ENCODE measurements at regions not wholly inside any gene's neighbourhood (a gene's known extent, or its start where the extent isn't known, plus 50 kb on each side); places are given as distances from the start of the nearest gene placed in this dataset.

GRCh38 chr14:86013641-86014040 is 483.7 kb downstream of the FLRT2 start:
- Mint-ChIP-seq H3K27ac (no peak overlapping the region), H3K36me3 (no peaks in the 10 kb centered on the region), H3K9me3 (peaks cover 1% of the 10 kb centered on the region), H3K4me1 (no peaks in the 10 kb centered on the region), H3K4me3 (no peak overlapping the region), H3K27me3 (no peaks in the 10 kb centered on the region)
- POLR2A ChIA-PET, result no interaction called here
- ATAC-seq (ENCODE audit: low read depth) (no peak), DNase-seq (no peak)

DNA sequence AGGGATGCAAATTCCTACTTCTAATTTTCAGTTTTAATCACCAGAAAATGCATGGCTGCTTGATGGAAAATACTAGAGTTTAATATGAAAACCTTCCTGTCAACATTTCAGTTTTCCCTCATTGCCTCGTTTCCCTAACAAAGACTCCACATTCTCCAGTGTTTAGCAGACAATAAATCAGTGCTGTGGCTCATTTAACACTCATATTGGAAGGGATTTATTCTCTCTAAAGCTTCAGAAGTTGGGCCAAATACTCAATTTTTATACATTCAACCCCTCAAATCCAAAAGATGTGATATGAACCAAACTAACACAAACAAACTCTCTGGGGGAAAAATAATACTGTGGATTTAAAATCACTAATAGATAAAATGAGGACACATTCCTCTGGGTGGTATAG is 482.5 kb downstream of the FLRT2 start:
- Mint-ChIP-seq H3K27ac (no peak overlapping the region), H3K36me3 (no peaks in the 10 kb centered on the region), H3K4me1 (no peaks in the 10 kb centered on the region), H3K9me3 (peaks cover 1% of the 10 kb centered on the region), H3K27me3 (no peaks in the 10 kb centered on the region), H3K4me3 (no peak overlapping the region)
- DNase-seq (no peak), ATAC-seq (ENCODE audit: low read depth) (no peak)
- POLR2A ChIA-PET, result no interaction called here

- no peak for DNase-seq
- no peak for ATAC-seq (ENCODE audit: low read depth)
- Mint-ChIP-seq H3K27me3 (no peaks in the 10 kb centered on the region), H3K4me1 (no peaks in the 10 kb centered on the region), H3K27ac (no peak overlapping the region), H3K4me3 (no peak overlapping the region), H3K36me3 (no peaks in the 10 kb centered on the region), H3K9me3 (no peaks in the 10 kb centered on the region)
- POLR2A ChIA-PET, result no interaction called here
These were observed 474.1 kb downstream of the FLRT2 start for GRCh38 chr14:86003998-86004397.

DNA sequence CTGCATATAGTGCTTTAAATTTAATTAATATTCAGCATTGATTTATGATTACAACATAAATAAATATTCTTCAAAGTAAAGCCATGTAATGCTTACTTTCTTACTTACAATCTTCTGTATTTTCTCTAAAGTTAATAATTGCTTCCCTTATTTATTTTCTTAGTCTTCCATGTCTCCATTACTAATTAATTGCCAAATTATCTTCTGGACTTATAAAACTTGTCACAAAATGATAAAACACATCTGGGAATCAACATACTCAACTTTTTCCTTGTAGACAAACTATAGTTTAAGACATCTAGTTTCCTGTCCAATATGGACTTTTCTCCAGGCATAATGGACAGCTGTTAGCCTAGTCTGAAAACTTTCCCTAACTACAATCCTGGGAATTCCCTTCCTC is 466.6 kb downstream of the FLRT2 start:
- no peak overlapping the region for H3K27ac Mint-ChIP-seq

GRCh38 chr14:85991156-85991555 is 461.2 kb downstream of the FLRT2 start:
- POLR2A ChIA-PET, result no interaction called here
- peaks cover 2% of the 10 kb centered on the region for H3K36me3 Mint-ChIP-seq
- peaks cover 2% of the 10 kb centered on the region for H3K9me3 Mint-ChIP-seq

More for the DNA sequence above, 466.6 kb downstream of the FLRT2 start:
- H3K27me3 Mint-ChIP-seq, result no peaks in the 10 kb centered on the region
- no peaks in the 10 kb centered on the region for H3K9me3 Mint-ChIP-seq
- DNase-seq (no peak), ATAC-seq (ENCODE audit: low read depth) (no peak)
- peaks cover 2% of the 10 kb centered on the region for H3K36me3 Mint-ChIP-seq
- no peaks in the 10 kb centered on the region for H3K4me1 Mint-ChIP-seq
- POLR2A ChIA-PET, result no interaction called here
- H3K4me3 Mint-ChIP-seq, result no peak overlapping the region

DNA sequence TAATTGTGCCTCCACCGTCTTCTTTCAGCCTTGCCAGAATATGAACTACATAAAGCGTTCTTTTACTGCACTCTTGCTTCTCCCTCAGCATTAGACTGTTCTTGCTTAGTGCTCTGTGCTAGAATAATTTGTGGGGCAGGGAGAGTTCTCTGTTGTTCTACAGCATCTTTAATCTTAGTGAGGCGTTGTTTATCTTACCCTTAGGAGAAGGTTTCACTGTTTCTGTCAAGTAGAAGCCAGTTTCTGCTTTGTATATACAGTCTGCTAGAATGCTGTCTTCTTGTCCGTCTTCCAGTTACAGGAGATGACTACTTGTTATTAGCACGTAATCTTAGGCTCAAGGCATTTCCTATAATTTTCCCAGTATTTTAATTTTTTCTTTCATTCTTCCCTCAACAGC is 458.0 kb downstream of the FLRT2 start:
- Mint-ChIP-seq H3K4me3 (no peak overlapping the region), H3K9me3 (peaks cover 2% of the 10 kb centered on the region), H3K4me1 (no peaks in the 10 kb centered on the region), H3K27me3 (no peaks in the 10 kb centered on the region), H3K27ac (no peak overlapping the region), H3K36me3 (peaks cover 8% of the 10 kb centered on the region)
- ATAC-seq (ENCODE audit: low read depth) (no peak), DNase-seq (no peak)
- POLR2A ChIA-PET, result no interaction called here

More at GRCh38 chr14:85991156-85991555, 461.2 kb downstream of the FLRT2 start:
- DNase-seq (no peak), ATAC-seq (ENCODE audit: low read depth) (no peak)
- Mint-ChIP-seq H3K4me3 (no peak overlapping the region), H3K4me1 (no peaks in the 10 kb centered on the region), H3K27me3 (no peaks in the 10 kb centered on the region), H3K27ac (no peak overlapping the region)

GRCh38 chr14:85987292-85987691 is 457.3 kb downstream of the FLRT2 start:
- DNase-seq (no peak), ATAC-seq (ENCODE audit: low read depth) (no peak)
- Mint-ChIP-seq H3K4me1 (no peaks in the 10 kb centered on the region), H3K27me3 (no peaks in the 10 kb centered on the region), H3K36me3 (peaks cover 9% of the 10 kb centered on the region), H3K27ac (no peak overlapping the region), H3K9me3 (peaks cover 2% of the 10 kb centered on the region), H3K4me3 (no peak overlapping the region)
- POLR2A ChIA-PET, result no interaction called here

- Mint-ChIP-seq H3K27ac (no peak overlapping the region), H3K4me3 (no peak overlapping the region), H3K4me1 (no peaks in the 10 kb centered on the region), H3K27me3 (no peaks in the 10 kb centered on the region), H3K9me3 (peaks cover 3% of the 10 kb centered on the region), H3K36me3 (peaks cover 15% of the 10 kb centered on the region)
- POLR2A ChIA-PET, result no interaction called here
- no peak for ATAC-seq (ENCODE audit: low read depth)
- no peak for DNase-seq
These were observed 448.8 kb downstream of the FLRT2 start for GRCh38 chr14:85978582-85979250.

DNA sequence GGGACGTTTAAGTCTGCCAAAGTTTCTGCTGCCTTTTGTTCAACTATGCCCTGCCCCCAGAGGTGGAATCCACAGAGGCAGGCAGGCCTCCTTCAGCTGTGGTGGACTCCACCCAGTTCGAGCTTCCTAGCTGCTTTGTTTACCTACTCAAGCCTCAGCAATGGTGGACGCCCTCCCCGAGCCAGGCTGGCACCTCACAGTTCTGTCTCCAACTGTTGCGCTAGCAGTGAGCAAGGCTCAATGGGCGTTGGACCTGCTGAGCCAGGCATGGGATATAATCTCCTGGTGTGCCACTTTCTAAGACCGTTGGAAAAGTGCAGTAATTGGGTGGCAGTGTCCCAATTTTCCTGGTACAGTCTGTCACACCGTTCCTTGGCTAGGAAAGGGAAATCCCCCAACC is 444.7 kb downstream of the FLRT2 start:
- peaks cover 13% of the 10 kb centered on the region for H3K9me3 Mint-ChIP-seq
- ATAC-seq (ENCODE audit: low read depth) (no peak), DNase-seq (no peak)
- peaks cover 10% of the 10 kb centered on the region for H3K36me3 Mint-ChIP-seq
- H3K4me1 Mint-ChIP-seq, result no peaks in the 10 kb centered on the region
- no peak overlapping the region for H3K27ac Mint-ChIP-seq
- no peak overlapping the region for H3K4me3 Mint-ChIP-seq
- POLR2A ChIA-PET, result no interaction called here
- no peaks in the 10 kb centered on the region for H3K27me3 Mint-ChIP-seq

DNA sequence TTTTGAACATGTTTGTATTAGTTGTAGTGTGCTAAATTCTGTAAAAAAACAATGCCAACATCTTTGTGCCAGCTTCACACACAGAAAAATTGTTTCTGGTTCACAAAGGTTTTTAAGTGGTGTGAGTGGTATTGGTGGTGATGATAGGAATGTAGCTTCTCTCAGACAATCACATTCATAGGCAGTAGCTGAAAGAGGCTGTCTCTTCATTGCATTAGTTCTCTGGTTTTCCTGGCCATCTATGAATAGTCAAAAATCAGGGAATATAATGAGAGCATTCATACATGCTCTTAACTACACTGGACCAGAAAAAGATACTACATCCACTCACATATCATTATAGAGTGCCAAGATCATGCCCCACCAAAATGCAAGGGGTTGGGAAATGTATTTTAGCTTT is 433.5 kb downstream of the FLRT2 start:
- no peaks in the 10 kb centered on the region for H3K27me3 Mint-ChIP-seq
- H3K4me3 Mint-ChIP-seq, result no peak overlapping the region
- POLR2A ChIA-PET, result no interaction called here
- no peaks in the 10 kb centered on the region for H3K4me1 Mint-ChIP-seq
- H3K36me3 Mint-ChIP-seq, result no peaks in the 10 kb centered on the region
- no peak for DNase-seq
- ATAC-seq (ENCODE audit: low read depth), result no peak
- no peak overlapping the region for H3K27ac Mint-ChIP-seq
- H3K9me3 Mint-ChIP-seq, result peaks cover 5% of the 10 kb centered on the region

DNA sequence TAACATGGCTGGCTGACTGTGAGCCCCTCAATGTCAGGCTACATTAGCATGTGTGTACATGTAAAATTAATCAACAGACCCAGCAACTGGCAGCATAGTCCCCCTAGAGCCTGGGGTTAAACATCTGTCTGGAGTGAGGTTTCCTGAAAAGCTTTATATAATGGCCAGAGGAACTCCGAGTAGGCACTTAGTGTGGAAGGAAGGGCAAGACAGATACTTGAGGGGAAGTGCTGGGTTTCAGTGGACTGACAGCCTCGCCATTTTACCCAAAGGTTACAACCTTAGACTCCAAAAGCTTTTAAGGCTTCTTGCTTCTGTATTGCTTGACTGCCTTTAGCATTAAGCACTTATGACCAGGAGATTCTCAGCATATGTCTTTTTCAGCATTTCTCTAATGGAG is 430.8 kb downstream of the FLRT2 start:
- Mint-ChIP-seq H3K9me3 (peaks cover 7% of the 10 kb centered on the region), H3K27ac (no peak overlapping the region), H3K4me1 (no peaks in the 10 kb centered on the region), H3K4me3 (no peak overlapping the region), H3K27me3 (no peaks in the 10 kb centered on the region), H3K36me3 (no peaks in the 10 kb centered on the region)
- ATAC-seq (ENCODE audit: low read depth), result no peak
- DNase-seq, result no peak
- POLR2A ChIA-PET, result no interaction called here

DNA sequence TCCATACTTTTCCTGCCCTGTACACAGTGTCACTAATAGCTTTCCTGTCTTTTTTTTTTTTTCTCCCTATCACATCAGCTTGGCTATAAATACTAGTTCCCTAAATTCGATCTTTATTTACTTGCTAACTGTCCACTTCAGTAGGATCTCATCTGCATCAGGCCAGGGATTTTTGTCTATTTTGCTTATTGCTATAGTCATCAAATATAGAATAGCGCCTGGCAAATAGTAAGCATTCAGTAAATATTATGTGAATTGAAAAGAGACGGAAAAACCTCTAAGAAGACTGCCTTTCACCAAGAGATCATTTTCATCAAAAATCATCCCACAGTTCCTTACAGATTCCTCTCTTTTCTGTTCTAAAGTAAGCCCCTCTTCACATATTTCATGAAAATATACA is 429.1 kb downstream of the FLRT2 start:
- H3K36me3 Mint-ChIP-seq, result peaks cover 2% of the 10 kb centered on the region
- no peaks in the 10 kb centered on the region for H3K4me1 Mint-ChIP-seq
- no peak overlapping the region for H3K4me3 Mint-ChIP-seq
- ATAC-seq (ENCODE audit: low read depth) (no peak), DNase-seq (no peak)
- H3K27ac Mint-ChIP-seq, result no peak overlapping the region
- POLR2A ChIA-PET, result no interaction called here
- peaks cover 8% of the 10 kb centered on the region for H3K9me3 Mint-ChIP-seq
- no peaks in the 10 kb centered on the region for H3K27me3 Mint-ChIP-seq

- H3K4me1 Mint-ChIP-seq, result no peaks in the 10 kb centered on the region
- no peak overlapping the region for H3K4me3 Mint-ChIP-seq
- DNase-seq, result no peak
- no peak for ATAC-seq (ENCODE audit: low read depth)
- POLR2A ChIA-PET, result no interaction called here
- H3K27ac Mint-ChIP-seq, result no peak overlapping the region
- H3K9me3 Mint-ChIP-seq, result peaks cover 9% of the 10 kb centered on the region
- H3K27me3 Mint-ChIP-seq, result no peaks in the 10 kb centered on the region
- H3K36me3 Mint-ChIP-seq, result peaks cover 2% of the 10 kb centered on the region
These were observed 428.1 kb downstream of the FLRT2 start for GRCh38 chr14:85958069-85958468.

DNA sequence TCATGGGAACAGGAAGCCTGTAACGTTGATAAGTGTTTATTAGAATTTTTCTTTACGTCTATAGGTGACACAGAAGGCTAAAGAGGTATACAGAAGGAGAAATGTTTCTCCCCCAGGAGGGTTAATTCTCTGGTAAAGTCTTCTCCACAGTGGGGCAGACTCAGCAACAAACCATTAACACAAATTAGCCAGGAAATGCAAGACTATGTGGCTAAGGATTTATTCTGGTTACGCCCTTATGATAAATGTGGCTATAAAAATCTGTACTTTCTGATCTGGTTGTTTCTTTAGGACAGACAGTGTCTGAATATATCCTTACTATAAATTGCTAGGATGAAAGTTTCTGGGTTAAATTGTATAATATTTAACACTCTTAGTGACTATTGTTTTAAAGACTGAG is 423.3 kb downstream of the FLRT2 start:
- ATAC-seq (ENCODE audit: low read depth), result no peak
- no peaks in the 10 kb centered on the region for H3K4me1 Mint-ChIP-seq
- DNase-seq, result no peak
- H3K27ac Mint-ChIP-seq, result no peak overlapping the region
- peaks cover 4% of the 10 kb centered on the region for H3K36me3 Mint-ChIP-seq
- H3K4me3 Mint-ChIP-seq, result no peak overlapping the region
- H3K9me3 Mint-ChIP-seq, result peaks cover 3% of the 10 kb centered on the region
- POLR2A ChIA-PET, result no interaction called here
- H3K27me3 Mint-ChIP-seq, result no peaks in the 10 kb centered on the region

DNA sequence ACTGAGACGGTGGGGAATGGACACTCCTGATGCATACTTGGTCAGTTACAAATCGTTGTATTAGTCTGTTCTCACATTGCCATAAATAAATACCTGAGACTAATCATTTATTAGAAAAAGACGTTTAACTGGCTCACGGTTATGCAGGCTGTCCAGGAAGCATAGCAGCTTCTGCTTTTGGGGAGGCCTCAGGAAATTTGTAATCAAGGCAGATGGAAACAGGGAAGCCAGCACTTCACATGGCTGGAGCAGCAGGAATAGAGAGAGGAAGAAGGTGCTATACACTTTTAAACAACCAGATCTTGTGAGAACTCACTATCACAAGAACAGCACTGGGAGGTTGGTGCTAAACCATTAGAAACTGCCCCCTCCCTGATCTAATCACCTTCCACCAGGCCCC is 418.2 kb downstream of the FLRT2 start:
- Mint-ChIP-seq H3K27me3 (no peaks in the 10 kb centered on the region), H3K4me1 (no peaks in the 10 kb centered on the region), H3K9me3 (peaks cover 6% of the 10 kb centered on the region), H3K4me3 (no peak overlapping the region), H3K27ac (no peak overlapping the region), H3K36me3 (peaks cover 12% of the 10 kb centered on the region)
- DNase-seq (no peak), ATAC-seq (ENCODE audit: low read depth) (no peak)
- POLR2A ChIA-PET, result no interaction called here
